ENCODE measurements at regions not wholly inside any gene's neighbourhood (a gene's known extent, or its start where the extent isn't known, plus 50 kb on each side); places are given as distances from the start of the nearest gene placed in this dataset.

DNA sequence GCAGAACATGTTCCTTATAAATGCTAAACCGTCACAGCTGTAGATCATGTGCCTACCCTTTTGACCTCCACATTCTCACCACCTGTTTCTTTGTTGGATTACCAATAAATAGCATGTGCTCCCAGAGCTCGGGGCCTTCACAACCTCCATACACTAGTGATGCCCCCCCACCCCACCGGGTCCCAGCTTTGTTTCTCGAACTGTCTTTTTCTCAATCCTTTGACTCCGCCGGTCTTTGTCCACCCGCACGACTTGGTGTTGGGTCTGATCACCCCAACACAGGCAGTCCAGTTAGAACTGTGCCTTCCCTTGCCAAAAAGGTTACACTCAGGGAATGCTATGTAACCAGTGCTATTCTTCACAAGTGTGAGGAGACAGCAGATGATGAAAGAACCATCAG lies 485.9 kb upstream of the C9orf72 start:
- Histone ChIP-seq H3K36me3 (no peaks in the 10 kb centered on the region), H3K4me1 (ENCODE audit: insufficient read depth) (no peaks in the 10 kb centered on the region), H3K4me3 (no peak overlapping the region), H3K27me3 (no peaks in the 10 kb centered on the region), H3K9me3 (no peaks in the 10 kb centered on the region), H3K27ac (no peak overlapping the region)
- no peak for TF ChIP-seq EP300 (IDR thresholded peaks at IDR 0.05)
- TF ChIP-seq, protein P1, sequence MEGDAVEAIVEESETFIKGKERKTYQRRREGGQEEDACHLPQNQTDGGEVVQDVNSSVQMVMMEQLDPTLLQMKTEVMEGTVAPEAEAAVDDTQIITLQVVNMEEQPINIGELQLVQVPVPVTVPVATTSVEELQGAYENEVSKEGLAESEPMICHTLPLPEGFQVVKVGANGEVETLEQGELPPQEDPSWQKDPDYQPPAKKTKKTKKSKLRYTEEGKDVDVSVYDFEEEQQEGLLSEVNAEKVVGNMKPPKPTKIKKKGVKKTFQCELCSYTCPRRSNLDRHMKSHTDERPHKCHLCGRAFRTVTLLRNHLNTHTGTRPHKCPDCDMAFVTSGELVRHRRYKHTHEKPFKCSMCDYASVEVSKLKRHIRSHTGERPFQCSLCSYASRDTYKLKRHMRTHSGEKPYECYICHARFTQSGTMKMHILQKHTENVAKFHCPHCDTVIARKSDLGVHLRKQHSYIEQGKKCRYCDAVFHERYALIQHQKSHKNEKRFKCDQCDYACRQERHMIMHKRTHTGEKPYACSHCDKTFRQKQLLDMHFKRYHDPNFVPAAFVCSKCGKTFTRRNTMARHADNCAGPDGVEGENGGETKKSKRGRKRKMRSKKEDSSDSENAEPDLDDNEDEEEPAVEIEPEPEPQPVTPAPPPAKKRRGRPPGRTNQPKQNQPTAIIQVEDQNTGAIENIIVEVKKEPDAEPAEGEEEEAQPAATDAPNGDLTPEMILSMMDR (IDR thresholded peaks at IDR 0.05), result no peak
- intact Hi-C loops (cut with DNase I), result no loop called here
- 92 to 94% (median 93%) methylated on average over 8 of the region's 8 CpGs for WGBS, 3 donors
- DNase-seq, result no peak

DNA sequence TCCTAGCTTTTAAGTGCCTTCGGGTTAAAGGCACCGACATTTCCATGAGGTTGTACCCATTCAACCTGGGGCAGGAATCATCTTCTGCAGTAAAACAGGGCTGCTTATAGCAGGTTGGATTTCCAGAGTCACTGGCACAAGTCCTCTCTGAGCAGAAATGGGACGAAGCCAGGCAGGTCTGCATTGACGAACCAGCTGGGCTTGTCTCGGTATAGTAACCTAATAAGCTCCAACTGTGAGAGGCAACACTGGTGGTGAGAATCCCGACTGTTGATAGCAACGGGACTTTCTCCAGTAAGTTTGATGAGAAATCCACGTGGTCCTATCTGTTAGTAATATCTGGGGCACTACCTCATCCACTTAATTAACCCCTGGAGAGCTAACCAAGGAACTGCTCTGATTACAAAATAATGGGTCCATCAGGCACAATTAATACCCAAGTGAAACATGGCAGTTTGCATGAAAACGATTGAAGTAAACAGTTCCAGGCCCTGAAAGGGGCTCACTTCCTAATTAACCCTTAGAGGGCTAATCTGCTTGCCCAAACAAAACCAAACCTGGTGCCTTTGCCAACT lies 491.0 kb upstream of the C9orf72 start:
- no peak for DNase-seq
- TF ChIP-seq, protein P1 (IDR thresholded peaks at IDR 0.05), result no peak
- TF ChIP-seq POLR2A (IDR thresholded peaks at IDR 0.05), result no peak
- no peaks in the 10 kb centered on the region for H3K36me3 ChIP-seq
- WGBS, 3 donors, result 71 to 81% (median 80%) methylated on average over 9 of the region's 9 CpGs
- intact Hi-C loops (cut with DNase I), result no loop called here
- H3K27me3 ChIP-seq, result no peaks in the 10 kb centered on the region
- no peak overlapping the region for H3K4me3 ChIP-seq
- H3K4me1 ChIP-seq (ENCODE audit: insufficient read depth), result no peaks in the 10 kb centered on the region
- no peak overlapping the region for H3K27ac ChIP-seq
- no peaks in the 10 kb centered on the region for H3K9me3 ChIP-seq

DNA sequence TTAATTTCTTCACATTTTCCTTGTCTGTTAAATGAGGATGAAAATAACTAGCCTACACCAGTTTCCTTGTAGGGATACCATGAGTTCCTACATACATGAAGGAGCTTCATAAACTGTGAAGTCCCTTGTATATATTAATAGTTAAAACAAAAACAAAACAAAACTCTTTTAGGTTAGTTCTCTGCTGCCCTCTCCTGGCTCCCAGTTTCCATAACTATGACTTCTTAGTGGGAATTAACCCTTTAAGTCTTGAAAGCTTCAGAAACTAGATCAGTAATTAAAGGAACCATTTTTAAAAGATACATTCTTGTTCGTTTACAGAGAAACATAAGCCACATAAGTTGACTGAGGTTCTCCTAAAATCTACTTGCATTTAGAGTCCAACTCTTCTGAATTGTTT lies 500.0 kb upstream of the C9orf72 start:
- intact Hi-C loops (cut with DNase I), result no loop called here
- H3K9me3 ChIP-seq, result no peaks in the 10 kb centered on the region
- no peak overlapping the region for H3K4me3 ChIP-seq
- no peaks in the 10 kb centered on the region for H3K4me1 ChIP-seq (ENCODE audit: insufficient read depth)
- DNase-seq, result no peak
- WGBS, 3 donors, result 11 to 28% (median 15%) methylated on average over 1 of the region's 1 CpG
- no peaks in the 10 kb centered on the region for H3K36me3 ChIP-seq
- TF ChIP-seq, protein P1 (IDR thresholded peaks at IDR 0.05), result no peak
- no peak for TF ChIP-seq EP300 (IDR thresholded peaks at IDR 0.05)
- TF ChIP-seq POLR2A (IDR thresholded peaks at IDR 0.05), result no peak
- no peaks in the 10 kb centered on the region for H3K27me3 ChIP-seq
- H3K27ac ChIP-seq, result no peak overlapping the region

DNA sequence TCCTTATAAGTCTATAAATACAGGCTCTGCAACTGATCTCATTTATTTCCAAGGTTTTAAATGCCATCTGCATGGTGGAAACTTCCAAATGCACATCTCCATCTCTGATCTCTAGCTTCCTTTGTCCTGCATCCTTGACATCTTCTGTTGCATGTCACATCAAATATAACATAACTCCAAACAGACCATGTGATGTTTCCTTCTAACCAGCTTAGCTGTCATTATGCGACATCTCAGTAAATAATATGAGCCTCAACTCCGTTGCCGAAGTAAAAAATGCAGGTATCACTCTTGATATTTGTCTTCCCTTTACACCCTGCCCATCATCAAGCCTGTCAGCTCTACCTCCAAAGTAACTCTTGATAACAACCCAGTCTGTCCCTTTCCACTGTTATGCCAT lies 506.4 kb upstream of the C9orf72 start:
- no peaks in the 10 kb centered on the region for H3K36me3 ChIP-seq
- no peaks in the 10 kb centered on the region for H3K27me3 ChIP-seq
- 84 to 95% (median 90%) methylated on average over 3 of the region's 3 CpGs for WGBS, 3 donors
- H3K27ac ChIP-seq, result no peak overlapping the region
- intact Hi-C loops (cut with DNase I), result no loop called here
- no peak overlapping the region for H3K4me3 ChIP-seq
- no peaks in the 10 kb centered on the region for H3K9me3 ChIP-seq
- TF ChIP-seq, protein P1 (IDR thresholded peaks at IDR 0.05), result no peak
- TF ChIP-seq EP300 (IDR thresholded peaks at IDR 0.05) (no peak), POLR2A (IDR thresholded peaks at IDR 0.05) (no peak)
- no peak for DNase-seq
- no peaks in the 10 kb centered on the region for H3K4me1 ChIP-seq (ENCODE audit: insufficient read depth)

Measured in ovary (tissue), 7 donors.